DOHH2 (cell line): ENCODE measurements at regions not wholly inside any gene's neighbourhood (a gene's known extent, or its start where the extent isn't known, plus 50 kb on each side); places are given as distances from the start of the nearest gene placed in this dataset.
"Not testable (repeated sequence)": the region's sequence is repeated elsewhere in the genome, so short reads cannot be mapped to it uniquely, and the experiment has no call there.

Source experiments
- CTCF ChIP-seq: fragments of 200-600 bp; sonication (generic); IDR thresholded peaks from one replicate; pipeline ENCODE4 v1.5.1; 2014; ENCODE audit warnings: antibody characterized with exemption, mild to moderate bottlenecking, low read depth, low read length; ENCODE audit not compliant: poor library complexity, severe bottlenecking
- EZH2phosphoT487 ChIP-seq: fragments of 200-600 bp; sonication (generic); IDR thresholded peaks from 2 replicates; pipeline ENCODE4 v1.6.1; 2017; ENCODE audit warnings: borderline replicate concordance, mild to moderate bottlenecking, antibody characterized with exemption, low read length, moderate library complexity, mixed read lengths

GRCh38 chr1:81245084-81245715, 555.5 kb upstream of the ADGRL2 start:
- not testable (repeated sequence) for TF ChIP-seq CTCF, EZH2phosphoT487
